ENCODE measurements at regions not wholly inside any gene's neighbourhood (a gene's known extent, or its start where the extent isn't known, plus 50 kb on each side); places are given as distances from the start of the nearest gene placed in this dataset.
A peak's percentile ranks its signal among the peaks of the same experiment; 100 is the strongest.

DNA sequence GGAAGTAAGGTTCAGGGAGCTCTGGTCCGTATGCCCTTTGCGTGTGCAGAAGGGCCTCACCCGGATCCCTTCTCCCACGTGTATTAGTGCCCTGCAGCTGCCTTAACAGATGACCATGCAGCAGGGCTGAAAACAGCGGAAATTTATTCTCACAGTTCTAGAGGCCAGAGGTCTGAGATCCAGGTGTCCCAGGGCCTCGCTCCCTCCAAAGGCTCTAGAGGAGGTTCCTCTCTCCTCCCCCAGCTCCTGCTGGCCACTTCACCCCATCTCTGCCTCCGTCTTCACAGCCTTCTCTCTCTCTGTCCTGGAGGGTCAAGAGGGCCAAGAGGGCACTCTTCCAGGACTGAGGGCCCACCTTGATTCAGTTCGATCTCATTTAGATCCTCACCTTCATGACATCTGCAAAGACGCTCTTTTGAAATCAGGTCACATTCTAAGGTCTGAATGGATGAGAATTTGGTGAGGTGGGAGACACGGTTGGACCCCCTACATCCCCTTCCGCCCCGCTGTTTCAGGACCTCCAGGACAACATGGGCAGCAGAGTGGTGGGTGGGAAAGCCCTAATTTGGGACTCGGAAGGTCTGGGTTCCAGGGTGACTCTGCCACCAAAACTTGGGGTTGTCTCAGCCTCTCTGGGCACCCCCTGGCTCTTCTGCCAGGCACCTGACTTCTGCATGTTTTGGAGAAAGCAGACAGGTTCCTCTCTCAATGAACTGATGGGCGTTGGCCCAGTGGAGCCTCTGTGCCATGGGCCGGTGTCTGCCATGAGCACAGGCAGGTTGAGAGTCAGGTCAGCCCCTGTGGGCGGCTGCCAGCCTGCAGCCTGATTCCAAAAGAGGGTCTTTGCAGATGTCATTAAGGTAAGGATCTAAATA lies 361.2 kb downstream of the SEC14L1 start:
- no peak for ATAC-seq (ENCODE audit: poor library complexity)
- Histone ChIP-seq H3K36me3 (ENCODE audit: insufficient read depth, low read length) (peaks cover 38% of the 10 kb centered on the region), H3K9me3 (ENCODE audit: control insufficient read depth in 1 of 2, insufficient read depth in 1 of 2, low read length in 2 of 2) (no peaks in the 10 kb centered on the region), H3K4me1 (ENCODE audit: insufficient read depth, low read length) (no peaks in the 10 kb centered on the region), H3K27me3 (ENCODE audit: control insufficient read depth in 1 of 2, insufficient read depth in 2 of 2, low read length in 2 of 2) (no peaks in the 10 kb centered on the region), H3K27ac (ENCODE audit: low read depth in 1 of 2, low read length in 2 of 2) (no peak overlapping the region), H3K4me3 (ENCODE audit: low read length) (no peak overlapping the region)
- H3K36me3 Mint-ChIP-seq (ENCODE audit: low read depth): peaks cover 46% of the 10 kb centered on the region
- DNase-seq: no peak
- no peaks in the 10 kb centered on the region for H3K27me3 Mint-ChIP-seq
- H3K9me3 Mint-ChIP-seq: no peaks in the 10 kb centered on the region
- CTCF ChIA-PET: interaction anchor here (1.3 to 1.8 kb wide), 2 partner anchors 72 to 89 kb away, joined by 3 to 6 read pairs; no protein-coding TSS in a partner anchor
- peak overlapping the region; percentile 39 for H3K27ac Mint-ChIP-seq
- POLR2A ChIA-PET: interaction anchor here (1.0 to 1.4 kb wide), 2 partner anchors 57 to 61 kb away, joined by 4 read pairs; no protein-coding TSS in a partner anchor
- TF ChIP-seq, protein P1, sequence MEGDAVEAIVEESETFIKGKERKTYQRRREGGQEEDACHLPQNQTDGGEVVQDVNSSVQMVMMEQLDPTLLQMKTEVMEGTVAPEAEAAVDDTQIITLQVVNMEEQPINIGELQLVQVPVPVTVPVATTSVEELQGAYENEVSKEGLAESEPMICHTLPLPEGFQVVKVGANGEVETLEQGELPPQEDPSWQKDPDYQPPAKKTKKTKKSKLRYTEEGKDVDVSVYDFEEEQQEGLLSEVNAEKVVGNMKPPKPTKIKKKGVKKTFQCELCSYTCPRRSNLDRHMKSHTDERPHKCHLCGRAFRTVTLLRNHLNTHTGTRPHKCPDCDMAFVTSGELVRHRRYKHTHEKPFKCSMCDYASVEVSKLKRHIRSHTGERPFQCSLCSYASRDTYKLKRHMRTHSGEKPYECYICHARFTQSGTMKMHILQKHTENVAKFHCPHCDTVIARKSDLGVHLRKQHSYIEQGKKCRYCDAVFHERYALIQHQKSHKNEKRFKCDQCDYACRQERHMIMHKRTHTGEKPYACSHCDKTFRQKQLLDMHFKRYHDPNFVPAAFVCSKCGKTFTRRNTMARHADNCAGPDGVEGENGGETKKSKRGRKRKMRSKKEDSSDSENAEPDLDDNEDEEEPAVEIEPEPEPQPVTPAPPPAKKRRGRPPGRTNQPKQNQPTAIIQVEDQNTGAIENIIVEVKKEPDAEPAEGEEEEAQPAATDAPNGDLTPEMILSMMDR (IDR thresholded peaks at IDR 0.05): no peak
- H3K4me1 Mint-ChIP-seq (ENCODE audit: low read depth): peaks cover 4% of the 10 kb centered on the region
- intact Hi-C loops (cut with DNase I, micrococcal nuclease): no loop called here
- no peak overlapping the region for H3K4me3 Mint-ChIP-seq

DNA sequence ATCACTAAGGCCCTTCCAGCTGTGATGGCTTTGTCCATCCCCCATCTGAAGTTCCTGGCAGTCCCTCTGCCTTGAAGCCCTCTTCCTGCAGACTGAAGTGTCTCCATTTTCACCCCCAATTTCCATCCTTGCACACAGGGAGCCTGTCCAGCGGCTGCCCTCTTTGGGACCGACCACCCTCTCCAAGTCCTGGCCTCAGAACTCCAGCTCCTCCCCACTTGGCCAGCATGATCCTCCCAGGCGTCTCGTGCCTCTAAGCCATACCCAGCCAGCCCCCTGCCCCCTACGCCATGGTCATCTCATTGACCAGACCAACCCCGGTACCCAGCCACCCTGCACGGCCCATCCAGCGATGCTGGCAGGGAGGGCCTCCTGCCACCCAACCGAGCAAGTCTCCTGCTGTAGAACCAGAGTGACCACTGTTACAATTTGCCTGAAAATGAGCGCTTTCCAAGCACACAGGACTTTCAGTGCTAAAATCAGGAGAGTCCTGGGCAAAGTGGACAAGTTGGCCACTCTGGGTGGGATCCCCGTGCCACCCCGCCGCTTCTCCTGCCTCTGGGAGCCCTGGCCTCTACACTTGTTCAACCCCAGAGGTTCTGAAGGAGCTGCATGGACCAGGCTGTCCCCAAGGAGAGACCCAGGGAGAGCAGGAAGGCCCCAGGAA lies 362.0 kb downstream of the SEC14L1 start:
- Histone ChIP-seq H3K27ac (ENCODE audit: low read depth in 1 of 2, low read length in 2 of 2) (no peak overlapping the region), H3K4me1 (ENCODE audit: insufficient read depth, low read length) (no peaks in the 10 kb centered on the region), H3K36me3 (ENCODE audit: insufficient read depth, low read length) (peaks cover 31% of the 10 kb centered on the region), H3K9me3 (ENCODE audit: control insufficient read depth in 1 of 2, insufficient read depth in 1 of 2, low read length in 2 of 2) (no peaks in the 10 kb centered on the region), H3K27me3 (ENCODE audit: control insufficient read depth in 1 of 2, insufficient read depth in 2 of 2, low read length in 2 of 2) (no peaks in the 10 kb centered on the region), H3K4me3 (ENCODE audit: low read length) (no peak overlapping the region)
- ATAC-seq (ENCODE audit: poor library complexity) (no peak), DNase-seq (no peak)
- no peak overlapping the region for H3K4me3 Mint-ChIP-seq
- TF ChIP-seq, protein P1 (IDR thresholded peaks at IDR 0.05): no peak
- intact Hi-C loops (cut with DNase I, micrococcal nuclease): no loop called here
- H3K4me1 Mint-ChIP-seq (ENCODE audit: low read depth): peaks cover 4% of the 10 kb centered on the region
- CTCF ChIA-PET: interaction anchor here (1.3 to 1.8 kb wide), 2 partner anchors 73 to 90 kb away, joined by 3 to 6 read pairs; no protein-coding TSS in a partner anchor
- H3K36me3 Mint-ChIP-seq (ENCODE audit: low read depth): peaks cover 43% of the 10 kb centered on the region
- H3K9me3 Mint-ChIP-seq: no peaks in the 10 kb centered on the region
- peak overlapping the region; percentile 39 for H3K27ac Mint-ChIP-seq
- no peaks in the 10 kb centered on the region for H3K27me3 Mint-ChIP-seq
- POLR2A ChIA-PET: no interaction called here

DNA sequence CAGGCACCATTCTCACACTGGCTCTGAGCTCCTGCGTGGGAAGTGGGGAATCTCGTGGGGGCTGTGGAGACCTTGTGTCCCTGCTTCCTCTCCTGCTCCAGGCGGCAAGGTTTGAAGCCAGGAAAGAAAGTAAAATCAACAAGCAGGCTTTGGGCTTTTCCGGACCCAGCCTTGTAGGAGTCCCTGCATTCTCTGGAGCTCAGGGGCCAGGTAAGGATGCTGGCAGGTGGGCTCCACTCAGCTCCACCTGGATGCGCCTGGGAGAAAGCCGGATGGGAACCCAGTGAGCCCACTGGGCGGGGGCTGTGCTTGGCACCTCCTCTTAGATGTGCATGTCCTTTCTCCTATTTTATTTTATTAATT lies 362.5 kb downstream of the SEC14L1 start:
- H3K36me3 Mint-ChIP-seq (ENCODE audit: low read depth): peaks cover 38% of the 10 kb centered on the region
- ChIA-PET POLR2A (no interaction called here), CTCF (interaction anchor here (1.3 kb wide), 1 partner anchor 91 kb away, joined by 3 read pairs; no protein-coding TSS in a partner anchor)
- Histone ChIP-seq H3K9me3 (ENCODE audit: control insufficient read depth in 1 of 2, insufficient read depth in 1 of 2, low read length in 2 of 2) (no peaks in the 10 kb centered on the region), H3K4me3 (ENCODE audit: low read length) (no peak overlapping the region), H3K36me3 (ENCODE audit: insufficient read depth, low read length) (peaks cover 26% of the 10 kb centered on the region), H3K27me3 (ENCODE audit: control insufficient read depth in 1 of 2, insufficient read depth in 2 of 2, low read length in 2 of 2) (no peaks in the 10 kb centered on the region), H3K4me1 (ENCODE audit: insufficient read depth, low read length) (no peaks in the 10 kb centered on the region), H3K27ac (ENCODE audit: low read depth in 1 of 2, low read length in 2 of 2) (no peak overlapping the region)
- no peaks in the 10 kb centered on the region for H3K9me3 Mint-ChIP-seq
- no peak overlapping the region for H3K27ac Mint-ChIP-seq
- TF ChIP-seq, protein P1 (IDR thresholded peaks at IDR 0.05): no peak
- DNase-seq: no peak
- ATAC-seq (ENCODE audit: poor library complexity): no peak
- peaks cover 4% of the 10 kb centered on the region for H3K4me1 Mint-ChIP-seq (ENCODE audit: low read depth)
- intact Hi-C loops (cut with DNase I, micrococcal nuclease): no loop called here
- no peak overlapping the region for H3K4me3 Mint-ChIP-seq
- no peaks in the 10 kb centered on the region for H3K27me3 Mint-ChIP-seq
